ENCODE measurements at regions not wholly inside any gene's neighbourhood (a gene's known extent, or its start where the extent isn't known, plus 50 kb on each side); places are given as distances from the start of the nearest gene placed in this dataset.

GRCh38 chr1:185663332-185663731, 70.9 kb upstream of the HMCN1 start:
- no peak for TF ChIP-seq POLR2AphosphoS5 (IDR thresholded peaks at IDR 0.05; ENCODE audit: borderline replicate concordance, low read depth, low read length)
- TF ChIP-seq EZH2 (IDR thresholded peaks at IDR 0.05) = no peak
- TF ChIP-seq FOXP2 (optimal IDR thresholded peaks at IDR 0.05; ENCODE audit: control extremely low read depth, extremely low read length, insufficient read depth) = no peak

Measured in SK-N-MC (cell line).